ENCODE measurements at regions not wholly inside any gene's neighbourhood (a gene's known extent, or its start where the extent isn't known, plus 50 kb on each side); places are given as distances from the start of the nearest gene placed in this dataset.

GRCh38 chr2:7906431-7906830 is 775.4 kb upstream of the ID2 start:
- DNase-seq: no peak

DNA sequence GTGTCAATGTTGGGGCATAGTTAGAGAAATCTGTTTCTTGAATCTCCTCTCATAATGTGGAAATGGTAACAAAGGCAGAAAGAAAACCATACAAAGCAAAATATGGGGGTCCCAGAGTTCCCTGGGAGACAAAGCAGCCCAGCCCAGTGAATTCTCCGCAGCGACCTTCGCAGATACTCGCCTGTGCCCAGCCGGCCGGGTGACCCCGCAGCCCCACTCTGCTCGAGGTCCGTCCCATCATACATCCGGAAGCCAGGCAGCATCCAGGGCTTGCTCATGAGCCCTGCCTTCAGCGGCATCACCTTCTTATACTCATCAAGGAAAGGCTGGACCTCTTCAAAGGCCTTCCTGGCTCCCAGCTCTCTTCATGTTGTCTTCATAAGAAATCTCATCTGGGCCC is 774.8 kb upstream of the ID2 start:
- DNase-seq: no peak

- DNase-seq: no peak
Observed at GRCh38 chr2:7910752-7911151, 771.1 kb upstream of the ID2 start.

- DNase-seq: no peak
Observed at GRCh38 chr2:7911196-7911595, 770.7 kb upstream of the ID2 start.

DNA sequence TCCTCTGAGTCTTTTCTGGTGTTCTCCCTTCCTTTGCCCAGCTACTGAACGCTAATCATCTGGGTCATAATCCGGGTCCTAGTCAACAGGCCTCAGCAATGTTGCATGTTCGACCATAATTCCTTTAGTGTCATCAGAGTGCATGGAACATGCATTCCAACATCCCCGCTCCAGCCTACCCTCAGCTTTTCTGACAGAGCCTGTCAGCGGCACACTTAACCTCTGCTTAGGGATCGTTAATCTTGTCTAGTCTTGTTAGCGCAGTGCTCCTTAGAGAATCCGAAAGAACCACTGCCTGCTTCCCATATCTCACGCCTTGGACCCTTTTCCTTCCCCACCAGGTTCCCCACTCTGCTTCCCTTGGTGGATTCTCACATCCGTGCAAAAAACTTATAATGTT is 767.9 kb upstream of the ID2 start:
- no peak for DNase-seq

GRCh38 chr2:7915302-7916091 is 766.4 kb upstream of the ID2 start:
- DNase-seq: no peak

DNA sequence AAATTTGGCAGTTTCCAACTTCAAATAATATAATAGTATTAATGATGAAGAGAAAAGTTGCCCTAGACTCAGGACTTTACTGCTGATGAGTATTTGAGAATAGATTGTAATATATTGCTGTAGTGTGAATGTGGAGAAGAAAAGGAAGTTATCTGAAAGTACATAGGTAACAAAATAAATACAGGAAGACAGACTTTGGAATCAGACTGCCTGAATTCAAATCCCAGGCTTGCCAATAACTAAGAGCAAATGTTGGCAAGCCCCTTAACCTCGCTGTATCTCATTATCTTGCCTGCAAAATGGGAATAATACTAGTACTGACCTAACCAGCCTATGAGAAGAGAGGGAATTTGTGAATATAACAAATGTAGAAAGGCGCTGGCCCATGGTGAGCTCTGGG is 765.2 kb upstream of the ID2 start:
- DNase-seq: no peak

GRCh38 chr2:7919510-7919909 is 762.3 kb upstream of the ID2 start:
- DNase-seq: no peak

- no peak for DNase-seq
Observed at GRCh38 chr2:7924023-7924762, 757.7 kb upstream of the ID2 start.

DNA sequence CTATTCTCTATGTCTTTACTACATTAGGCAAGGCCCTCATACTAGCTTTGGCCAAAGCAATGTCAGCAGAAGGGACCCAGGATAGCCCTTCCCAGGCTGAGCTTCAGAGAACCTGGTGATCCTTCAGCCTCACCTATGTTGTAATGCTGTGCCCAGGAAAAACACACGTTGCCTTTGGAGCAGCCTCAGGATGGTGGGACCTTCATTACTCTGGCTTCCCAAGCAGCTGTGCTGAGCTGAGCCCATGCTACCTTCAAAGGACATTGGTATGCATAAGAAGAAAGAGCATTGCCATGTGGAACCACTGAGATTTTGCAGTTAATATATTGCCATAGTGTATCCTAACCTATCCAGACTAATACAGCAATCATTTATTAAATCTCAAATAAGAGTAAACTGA is 756.4 kb upstream of the ID2 start:
- no peak for DNase-seq

DNA sequence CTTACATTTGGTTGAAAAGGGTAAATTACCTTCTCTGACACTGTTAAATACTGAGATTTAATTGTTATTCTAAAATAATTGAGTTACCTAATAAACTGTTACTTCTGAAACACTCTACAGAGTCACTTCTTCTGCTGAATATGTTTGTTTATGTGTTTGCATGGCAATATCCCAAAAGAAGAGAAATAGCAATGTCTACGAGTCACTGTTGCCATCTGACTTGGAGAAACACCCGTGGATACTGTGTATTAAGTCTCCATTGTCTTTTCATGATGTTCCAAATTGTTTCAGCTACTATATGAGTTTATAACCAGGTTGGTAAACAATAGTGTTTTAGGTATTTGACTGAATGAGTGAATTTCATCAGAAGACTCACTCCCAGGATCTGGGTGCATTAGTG is 754.2 kb upstream of the ID2 start:
- no peak for DNase-seq

- DNase-seq: no peak
Observed at GRCh38 chr2:7929281-7929680, 752.6 kb upstream of the ID2 start.

DNA sequence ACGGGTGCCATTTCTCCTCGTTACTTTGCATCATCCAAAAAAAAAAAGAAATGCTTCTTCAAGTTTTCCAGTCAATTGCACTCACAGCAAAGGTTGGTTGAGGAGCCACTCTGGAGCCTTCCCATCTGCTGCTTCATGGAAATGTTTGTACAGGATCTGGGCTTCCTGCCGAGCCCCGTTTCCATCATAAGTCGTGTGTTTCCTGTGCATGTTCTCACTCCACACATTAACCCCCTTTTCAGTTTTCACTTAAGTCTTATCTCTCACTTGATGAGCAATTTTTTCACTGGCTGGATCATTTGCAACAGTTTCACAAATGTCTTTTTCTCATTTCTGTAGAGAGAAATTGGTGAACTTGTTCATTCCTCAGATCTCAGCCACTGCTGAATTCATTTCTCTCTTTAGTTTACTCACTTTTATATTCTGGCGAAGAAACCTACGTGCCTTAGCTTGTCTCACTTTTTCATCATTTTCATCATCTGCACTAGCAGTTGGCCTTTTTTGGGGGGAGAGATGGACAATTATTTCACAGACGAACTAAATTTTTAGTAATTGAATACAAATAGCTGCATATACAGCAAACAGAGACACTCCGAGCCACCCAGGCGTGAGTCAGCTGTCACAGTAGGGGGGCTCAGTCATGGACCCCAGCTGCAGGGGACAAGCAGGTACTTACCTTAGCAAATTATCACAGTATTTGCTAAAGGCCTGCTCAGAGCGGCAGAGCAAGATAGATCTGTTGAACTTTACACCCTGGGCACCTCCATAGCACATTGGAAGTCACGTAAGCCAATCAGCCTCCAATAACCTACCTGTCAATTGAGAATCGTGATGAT is 750.8 kb upstream of the ID2 start:
- peak; percentile 61 to 65 for DNase-seq

DNA sequence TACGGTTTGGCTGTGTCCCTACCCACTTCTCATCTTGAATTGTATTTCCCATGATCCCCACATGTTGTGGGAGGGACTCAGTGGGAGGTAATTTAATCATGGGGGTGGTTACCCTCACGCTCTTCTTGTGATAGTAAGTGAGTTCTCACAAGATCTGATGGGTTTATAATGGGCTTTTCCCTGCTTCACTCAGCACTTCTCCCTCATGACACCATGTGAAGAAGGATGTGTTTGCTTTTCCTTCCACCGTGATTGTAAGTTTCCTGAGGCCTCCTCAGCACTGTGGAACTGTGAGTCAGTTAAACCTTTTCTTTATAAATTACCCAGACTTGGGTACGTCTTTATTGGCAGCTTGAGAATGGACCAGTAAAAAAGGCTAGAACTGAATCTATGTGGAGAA is 750.0 kb upstream of the ID2 start:
- no peak for DNase-seq

DNA sequence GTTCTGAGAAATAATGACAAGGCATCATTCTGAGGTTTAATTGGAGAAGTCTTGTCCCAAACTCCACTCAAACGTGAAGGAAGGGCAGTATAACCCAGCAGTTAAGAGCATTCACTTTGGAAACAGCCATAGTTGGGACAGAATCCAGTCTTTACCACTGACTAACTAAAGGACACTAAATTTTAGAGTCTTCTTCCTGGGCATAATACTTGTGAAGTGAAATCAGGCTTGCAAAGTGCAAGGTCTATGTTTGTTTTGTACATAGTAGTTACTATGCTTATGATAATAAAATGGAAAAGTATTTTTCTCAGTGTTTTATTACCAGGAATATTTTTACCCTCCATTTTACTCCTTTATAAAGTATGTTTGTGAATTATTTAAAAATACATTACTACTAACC is 748.2 kb upstream of the ID2 start:
- DNase-seq: no peak

DNA sequence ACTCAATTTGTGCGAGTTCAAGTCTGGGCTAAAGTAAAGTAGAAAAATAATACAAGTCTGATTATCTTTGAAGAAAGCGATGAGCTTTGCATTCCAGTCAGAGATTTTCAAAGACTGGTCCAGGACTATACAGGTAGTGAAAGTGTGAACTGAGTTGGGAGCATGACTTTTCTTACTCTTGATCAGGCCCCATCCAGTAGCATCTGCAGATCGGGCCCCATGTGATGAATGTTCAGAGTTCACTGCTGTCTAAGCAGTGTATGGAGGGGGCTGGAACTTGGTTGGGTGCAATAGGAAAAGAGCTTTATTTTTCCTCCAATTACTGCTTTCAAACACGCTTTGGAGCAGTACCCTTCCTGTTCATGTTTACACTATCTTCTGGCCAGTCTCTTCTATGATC is 747.4 kb upstream of the ID2 start:
- DNase-seq: no peak

DNA sequence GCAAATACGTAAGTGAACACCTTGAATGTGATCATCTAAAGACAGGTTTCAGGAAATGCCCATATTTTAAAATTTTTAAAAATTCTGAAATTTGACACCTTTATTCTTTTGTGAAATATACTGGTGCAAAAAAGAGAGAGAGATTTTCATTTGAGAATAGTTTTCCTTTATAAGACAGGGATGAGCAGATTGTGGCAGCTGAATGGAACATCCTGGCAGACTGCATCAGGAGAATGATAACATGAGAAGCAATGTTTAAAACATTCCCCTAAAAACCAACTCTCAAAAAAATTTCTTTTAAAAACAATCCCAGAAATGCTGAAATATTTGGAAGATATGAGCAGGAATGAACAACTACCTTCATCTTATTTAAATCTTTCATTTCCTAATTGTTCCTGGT is 744.8 kb upstream of the ID2 start:
- DNase-seq: no peak

DNA sequence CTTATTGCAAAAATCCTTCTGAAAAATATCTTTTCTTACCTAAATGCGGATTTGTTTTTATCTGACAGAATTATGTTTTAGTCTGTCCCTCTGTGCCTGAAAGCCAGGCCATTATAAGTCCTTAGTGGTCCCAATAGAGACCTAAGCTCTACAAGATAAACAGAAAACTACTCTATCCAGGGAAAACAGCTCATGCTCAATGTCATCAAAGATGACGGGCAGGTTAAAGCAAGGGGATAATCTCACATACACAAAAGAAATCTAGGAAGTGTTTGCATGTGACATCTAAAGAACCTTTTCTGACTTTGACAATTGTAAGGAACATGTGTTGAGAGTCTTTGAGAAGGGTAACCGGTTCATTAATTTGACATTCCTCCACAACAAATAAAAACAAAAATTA is 741.1 kb upstream of the ID2 start:
- no peak for DNase-seq

DNA sequence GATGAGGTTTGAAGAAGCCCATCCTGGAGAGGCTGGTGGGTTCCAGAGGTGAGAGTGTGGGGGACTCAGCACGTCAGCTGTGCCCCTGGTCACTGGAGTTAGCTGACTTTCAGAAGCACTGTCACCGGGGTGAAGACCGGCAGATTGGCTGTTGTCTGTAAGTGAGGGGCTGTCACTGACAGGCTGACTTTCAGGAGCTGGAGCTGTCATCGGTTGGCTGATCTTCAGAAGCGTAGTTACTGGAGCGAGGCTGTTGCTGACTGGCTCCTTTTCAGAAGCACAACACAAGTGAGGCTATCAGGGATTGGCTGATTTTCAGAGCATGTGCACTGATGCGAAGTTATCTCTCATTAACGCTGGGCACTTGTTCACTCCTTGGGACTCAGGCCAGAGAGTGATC is 738.4 kb upstream of the ID2 start:
- DNase-seq: no peak

DNA sequence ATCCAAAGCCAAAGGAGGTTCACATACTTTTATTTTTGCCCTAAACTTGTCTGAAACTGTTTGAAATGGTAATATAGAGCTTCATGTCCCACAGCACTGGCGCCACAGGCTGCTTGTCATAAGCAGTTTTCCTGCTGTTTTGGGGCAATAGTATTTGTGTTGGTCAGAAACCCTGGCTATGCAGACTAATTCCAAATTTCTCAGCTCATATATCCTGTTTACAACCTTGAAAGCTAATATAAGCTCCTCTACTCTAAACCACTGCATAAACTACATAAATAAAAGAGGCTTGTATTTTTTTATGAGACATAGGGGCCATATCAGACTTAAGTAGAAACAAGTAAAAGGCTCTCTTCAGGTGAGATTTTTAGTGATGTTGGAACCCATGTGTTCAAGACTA is 736.8 kb upstream of the ID2 start:
- no peak for DNase-seq

- DNase-seq: no peak
Observed at GRCh38 chr2:7950035-7950612, 731.7 kb upstream of the ID2 start.

- no peak for DNase-seq
Observed at GRCh38 chr2:7951001-7951400, 730.9 kb upstream of the ID2 start.

DNA sequence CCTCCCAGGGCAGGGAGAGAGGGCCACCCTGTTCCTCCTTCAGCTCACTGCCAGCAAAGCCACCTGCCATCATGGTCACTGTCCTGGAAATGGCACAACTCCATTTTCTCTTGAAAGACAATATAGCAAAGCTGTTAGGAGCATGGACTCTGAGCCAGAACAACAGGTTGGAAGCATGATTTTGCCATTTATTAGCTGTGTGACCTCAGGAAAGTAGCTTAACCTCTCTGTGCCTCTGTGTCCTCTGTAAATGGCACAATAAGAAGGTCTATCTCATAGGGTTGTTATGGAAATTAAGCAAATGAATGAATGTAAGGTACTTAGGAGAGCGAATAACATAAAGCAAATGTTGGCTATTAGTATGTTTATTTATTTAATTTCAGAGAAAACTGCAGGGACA is 730.4 kb upstream of the ID2 start:
- no peak for DNase-seq
